Spleen (tissue), 11 donors: ENCODE measurements at regions not wholly inside any gene's neighbourhood (a gene's known extent, or its start where the extent isn't known, plus 50 kb on each side); places are given as distances from the start of the nearest gene placed in this dataset.

Experiments used
- DNase-seq: peaks from one replicate; pipeline ENCODE4 v3.0.0-alpha.2; 2020
- H3K27ac ChIP-seq, 8 donors: fragments of 200-600 bp; sonication (generic) in 7 of 8; 1 replicate in 4 of 8; 2 replicates in 4 of 8; pipeline versions ENCODE4 v1.5.0 to v1.8.0; 2016 to 2021; ENCODE audit warnings: inconsistent platforms in 4 of 8, mild to moderate bottlenecking in 4 of 8, moderate library complexity in 1 of 8
- H3K27me3 ChIP-seq, 7 donors: fragments of 200-600 bp; sonication (generic) in 6 of 7; replicated peaks in 1 of 7; 1 replicate in 4 of 7; 2 replicates in 3 of 7; pipeline versions ENCODE4 v1.5.0 to v1.8.0; 2016 to 2021; ENCODE audit warnings: inconsistent platforms in 3 of 7, mild to moderate bottlenecking in 1 of 7
- H3K36me3 ChIP-seq, 6 donors: fragments of 200-600 bp; sonication (generic) in 5 of 6; 1 replicate in 4 of 6; 2 replicates in 2 of 6; pipeline versions ENCODE4 v1.5.0 to v1.8.0; 2016 to 2021; ENCODE audit warnings: inconsistent platforms in 2 of 6
- H3K4me1 ChIP-seq, 6 donors: fragments of 200-600 bp; sonication (generic) in 5 of 6; 1 replicate in 3 of 6; 2 replicates in 3 of 6; pipeline versions ENCODE4 v1.5.0 to v1.8.0; 2016 to 2021; ENCODE audit warnings: inconsistent platforms in 3 of 6
- H3K4me3 ChIP-seq, 8 donors: fragments of 200-600 bp; sonication (generic) in 7 of 8; 1 replicate in 4 of 8; 2 replicates in 4 of 8; pipeline versions ENCODE4 v1.5.0 to v1.8.0; 2016 to 2021; ENCODE audit warnings: inconsistent platforms in 4 of 8, mild to moderate bottlenecking in 4 of 8, moderate library complexity in 2 of 8
- H3K9me3 ChIP-seq, 8 donors: fragments of 200-600 bp; sonication (generic) in 7 of 8; 1 replicate in 4 of 8; 2 replicates in 4 of 8; pipeline versions ENCODE4 v1.5.0 to v1.8.0; 2016 to 2021; ENCODE audit warnings: inconsistent platforms in 4 of 8
- CTCF ChIP-seq, 11 experiments: fragments of 200-600 bp in 7 of 11; fragments of 450-650 bp in 4 of 11; sonication (generic) in 4 of 11; IDR thresholded peaks in 8 of 11; conservative IDR thresholded peaks in 3 of 11; 1 replicate in 7 of 11; 2 replicates in 4 of 11; pipeline versions ENCODE4 v1.4.0 to v1.8.0; 2016 to 2021; ENCODE audit warnings: antibody characterized with exemption in 11 of 11, inconsistent platforms in 4 of 11, mild to moderate bottlenecking in 1 of 11
- POLR2A ChIP-seq, 3 donors: fragments of 450-650 bp; IDR thresholded peaks; one replicate each; pipeline ENCODE4 v1.5.1; 2017; ENCODE audit warnings: antibody characterized with exemption in 3 of 3, mild to moderate bottlenecking in 1 of 3
- POLR2AphosphoS5 ChIP-seq, 3 donors: sonication (generic); formaldehyde crosslinking; IDR thresholded peaks; one replicate each; pipeline ENCODE4 v1.5.1; 2017; ENCODE audit warnings: antibody characterized with exemption in 3 of 3
- WGBS, 5 donors: extraction: QIAGEN DNeasy Blood & Tissue Kit in 3 of 5; methylation state at CpG; one replicate each; pipeline versions ENCODE4 v1.1.5 to v1.1.7; 2013 to 2018; 5-methylcytosine and 5-hydroxymethylcytosine counted together
- intact Hi-C: fragments of 100-400 bp; cut with DNase I; formaldehyde crosslinking; loops from one replicate; pipeline ENCODE4 v1.15.0; 2023; ENCODE audit warnings: low total_unique reads
- donor health status: healthy with polysubstance abuse.
- donor health status: DM: no; HTN: no; CAD: no; lungs with moderate emphysema.
- donor health status: DM: no; HTN: no; CAD: no.
- donor health status: Bipolar disorder and iron deficiency.
- donor health status: healthy.
- donor health status: DM: no; HTN: no; CAD: no.
- donor health status: DM: yes; HTN: yes; CAD: no.

- no peak for DNase-seq
- H3K27me3 ChIP-seq, result no peaks in the 10 kb centered on the region
- WGBS, 5 donors, result 78 to 91% (median 83%) methylated on average over 3 of the region's 3 CpGs
- TF ChIP-seq POLR2AphosphoS5 (IDR thresholded peaks at IDR 0.05) (no peak), CTCF (IDR thresholded peaks at IDR 0.05 in 8 of 11, conservative IDR thresholded peaks at IDR 0.05 in 3 of 11) (no peak), POLR2A (IDR thresholded peaks at IDR 0.05) (no peak)
- no peaks in the 10 kb centered on the region for H3K36me3 ChIP-seq
- H3K4me3 ChIP-seq, result no peak overlapping the region
- peaks cover 0 to 16% (median 2%) of the 10 kb centered on the region in 8 donors for H3K9me3 ChIP-seq
- H3K4me1 ChIP-seq, result no peaks in the 10 kb centered on the region
- intact Hi-C loops, result no loop called here
- no peak overlapping the region for H3K27ac ChIP-seq
Measured at GRCh38 chr5:3913279-3913678, 317.6 kb downstream of the IRX1 start.

- Histone ChIP-seq H3K4me1 (no peaks in the 10 kb centered on the region), H3K27me3 (no peaks in the 10 kb centered on the region), H3K36me3 (no peaks in the 10 kb centered on the region), H3K4me3 (no peak overlapping the region), H3K9me3 (peaks cover 0 to 40% (median 2%) of the 10 kb centered on the region in 8 donors), H3K27ac (no peak overlapping the region)
- 69 to 81% (median 77%) methylated on average over 3 to 7 of the region's 7 CpGs for WGBS, 5 donors
- intact Hi-C loops, result no loop called here
- DNase-seq, result no peak
- TF ChIP-seq POLR2AphosphoS5 (IDR thresholded peaks at IDR 0.05), result no peak
- TF ChIP-seq POLR2A (IDR thresholded peaks at IDR 0.05), result no peak
- TF ChIP-seq CTCF (IDR thresholded peaks at IDR 0.05 in 8 of 11, conservative IDR thresholded peaks at IDR 0.05 in 3 of 11), result no peak
Measured at GRCh38 chr5:3925022-3925421, 329.4 kb downstream of the IRX1 start.

- intact Hi-C loops, result no loop called here
- Histone ChIP-seq H3K27ac (no peak overlapping the region), H3K4me3 (no peak overlapping the region), H3K4me1 (no peaks in the 10 kb centered on the region), H3K27me3 (no peaks in the 10 kb centered on the region), H3K36me3 (no peaks in the 10 kb centered on the region), H3K9me3 (peaks cover 0 to 38% (median 2%) of the 10 kb centered on the region in 8 donors)
- WGBS, 5 donors, result 62 to 73% (median 63%) methylated on average over 8 of the region's 8 CpGs
- no peak for DNase-seq
- no peak for TF ChIP-seq POLR2AphosphoS5 (IDR thresholded peaks at IDR 0.05)
- no peak for TF ChIP-seq CTCF (IDR thresholded peaks at IDR 0.05 in 8 of 11, conservative IDR thresholded peaks at IDR 0.05 in 3 of 11)
- TF ChIP-seq POLR2A (IDR thresholded peaks at IDR 0.05), result no peak
Measured at GRCh38 chr5:3925935-3926334, 330.3 kb downstream of the IRX1 start.

GRCh38 chr5:3929799-3930198 lies 334.2 kb downstream of the IRX1 start:
- 85 to 90% (median 88%) methylated on average over 6 of the region's 6 CpGs for WGBS, 5 donors
- H3K27me3 ChIP-seq, result no peaks in the 10 kb centered on the region
- no peak overlapping the region for H3K27ac ChIP-seq
- no peaks in the 10 kb centered on the region for H3K36me3 ChIP-seq
- no peaks in the 10 kb centered on the region for H3K4me1 ChIP-seq
- no peak for DNase-seq
- peaks cover 0 to 29% (median 2%) of the 10 kb centered on the region in 8 donors for H3K9me3 ChIP-seq
- intact Hi-C loops, result no loop called here
- no peak for TF ChIP-seq POLR2A (IDR thresholded peaks at IDR 0.05)
- TF ChIP-seq CTCF (IDR thresholded peaks at IDR 0.05 in 8 of 11, conservative IDR thresholded peaks at IDR 0.05 in 3 of 11), result no peak
- no peak for TF ChIP-seq POLR2AphosphoS5 (IDR thresholded peaks at IDR 0.05)
- H3K4me3 ChIP-seq, result no peak overlapping the region
